ENCODE measurements at regions not wholly inside any gene's neighbourhood (a gene's known extent, or its start where the extent isn't known, plus 50 kb on each side); places are given as distances from the start of the nearest gene placed in this dataset.

DNA sequence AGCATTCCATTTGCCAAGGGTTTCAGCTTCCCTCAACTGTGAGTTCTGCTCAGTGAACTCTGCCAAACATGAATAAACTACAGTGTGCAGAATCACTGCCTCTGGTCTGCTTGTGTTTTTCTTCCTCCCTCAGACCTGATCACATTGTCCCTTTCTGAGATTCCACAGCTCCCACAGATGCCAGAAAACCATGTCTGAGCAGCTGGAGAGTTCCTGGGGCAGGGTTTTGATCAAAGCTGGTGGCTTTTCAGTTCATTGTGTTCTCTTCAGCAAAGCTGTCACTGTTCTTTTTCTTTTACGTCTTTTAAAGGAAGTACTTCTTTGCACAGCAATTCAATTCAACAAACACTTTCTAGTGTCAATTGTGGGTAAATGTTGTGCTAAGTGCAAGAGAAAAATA lies 555.8 kb downstream of the RBFOX1 start:
- TF ChIP-seq, protein P1, sequence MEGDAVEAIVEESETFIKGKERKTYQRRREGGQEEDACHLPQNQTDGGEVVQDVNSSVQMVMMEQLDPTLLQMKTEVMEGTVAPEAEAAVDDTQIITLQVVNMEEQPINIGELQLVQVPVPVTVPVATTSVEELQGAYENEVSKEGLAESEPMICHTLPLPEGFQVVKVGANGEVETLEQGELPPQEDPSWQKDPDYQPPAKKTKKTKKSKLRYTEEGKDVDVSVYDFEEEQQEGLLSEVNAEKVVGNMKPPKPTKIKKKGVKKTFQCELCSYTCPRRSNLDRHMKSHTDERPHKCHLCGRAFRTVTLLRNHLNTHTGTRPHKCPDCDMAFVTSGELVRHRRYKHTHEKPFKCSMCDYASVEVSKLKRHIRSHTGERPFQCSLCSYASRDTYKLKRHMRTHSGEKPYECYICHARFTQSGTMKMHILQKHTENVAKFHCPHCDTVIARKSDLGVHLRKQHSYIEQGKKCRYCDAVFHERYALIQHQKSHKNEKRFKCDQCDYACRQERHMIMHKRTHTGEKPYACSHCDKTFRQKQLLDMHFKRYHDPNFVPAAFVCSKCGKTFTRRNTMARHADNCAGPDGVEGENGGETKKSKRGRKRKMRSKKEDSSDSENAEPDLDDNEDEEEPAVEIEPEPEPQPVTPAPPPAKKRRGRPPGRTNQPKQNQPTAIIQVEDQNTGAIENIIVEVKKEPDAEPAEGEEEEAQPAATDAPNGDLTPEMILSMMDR (IDR thresholded peaks at IDR 0.05), result no peak
- no peak for TF ChIP-seq POLR2A (IDR thresholded peaks at IDR 0.05)

Data from ovary (tissue), 3 donors.